ENCODE measurements at regions not wholly inside any gene's neighbourhood (a gene's known extent, or its start where the extent isn't known, plus 50 kb on each side); places are given as distances from the start of the nearest gene placed in this dataset.

GRCh38 chr7:35519971-35520809 is 174.7 kb downstream of the HERPUD2 start:
- TF ChIP-seq CTCF (IDR thresholded peaks at IDR 0.05; ENCODE audit: borderline replicate concordance, insufficient read depth, low read depth, low read length) = peak; percentile 81
- no peak overlapping the region for H3K4me3 ChIP-seq (ENCODE audit: low read depth, low read length)

GRCh38 chr7:35518767-35519166 is 176.2 kb downstream of the HERPUD2 start:
- H3K4me3 ChIP-seq (ENCODE audit: low read depth, low read length) = no peak overlapping the region
- no peak for TF ChIP-seq CTCF (IDR thresholded peaks at IDR 0.05; ENCODE audit: borderline replicate concordance, insufficient read depth, low read depth, low read length)

GRCh38 chr7:35516498-35516897 is 178.4 kb downstream of the HERPUD2 start:
- TF ChIP-seq CTCF (IDR thresholded peaks at IDR 0.05; ENCODE audit: borderline replicate concordance, insufficient read depth, low read depth, low read length) = no peak
- H3K4me3 ChIP-seq (ENCODE audit: low read depth, low read length) = no peak overlapping the region

- TF ChIP-seq CTCF (IDR thresholded peaks at IDR 0.05; ENCODE audit: borderline replicate concordance, insufficient read depth, low read depth, low read length) = no peak
- no peak overlapping the region for H3K4me3 ChIP-seq (ENCODE audit: low read depth, low read length)
Observed at GRCh38 chr7:35513828-35514227, 181.1 kb downstream of the HERPUD2 start.

GRCh38 chr7:35513195-35513594 is 181.7 kb downstream of the HERPUD2 start:
- H3K4me3 ChIP-seq (ENCODE audit: low read depth, low read length) = no peak overlapping the region

GRCh38 chr7:35512716-35513115 is 182.2 kb downstream of the HERPUD2 start:
- no peak for TF ChIP-seq CTCF (IDR thresholded peaks at IDR 0.05; ENCODE audit: borderline replicate concordance, insufficient read depth, low read depth, low read length)
- H3K4me3 ChIP-seq (ENCODE audit: low read depth, low read length) = no peak overlapping the region

More at GRCh38 chr7:35513195-35513594, 181.7 kb downstream of the HERPUD2 start:
- TF ChIP-seq CTCF (IDR thresholded peaks at IDR 0.05; ENCODE audit: borderline replicate concordance, insufficient read depth, low read depth, low read length) = no peak
